GM19395 (cell line): ENCODE measurements at regions not wholly inside any gene's neighbourhood (a gene's known extent, or its start where the extent isn't known, plus 50 kb on each side); places are given as distances from the start of the nearest gene placed in this dataset.

Experiments used
- ATAC-seq: cut with Tn5 transposase; IDR thresholded peaks from one replicate; pipeline ENCODE4 v1.9.1; 2021; ENCODE audit warnings: mild to moderate bottlenecking, moderate library complexity; ENCODE audit not compliant: unreplicated experiment

DNA sequence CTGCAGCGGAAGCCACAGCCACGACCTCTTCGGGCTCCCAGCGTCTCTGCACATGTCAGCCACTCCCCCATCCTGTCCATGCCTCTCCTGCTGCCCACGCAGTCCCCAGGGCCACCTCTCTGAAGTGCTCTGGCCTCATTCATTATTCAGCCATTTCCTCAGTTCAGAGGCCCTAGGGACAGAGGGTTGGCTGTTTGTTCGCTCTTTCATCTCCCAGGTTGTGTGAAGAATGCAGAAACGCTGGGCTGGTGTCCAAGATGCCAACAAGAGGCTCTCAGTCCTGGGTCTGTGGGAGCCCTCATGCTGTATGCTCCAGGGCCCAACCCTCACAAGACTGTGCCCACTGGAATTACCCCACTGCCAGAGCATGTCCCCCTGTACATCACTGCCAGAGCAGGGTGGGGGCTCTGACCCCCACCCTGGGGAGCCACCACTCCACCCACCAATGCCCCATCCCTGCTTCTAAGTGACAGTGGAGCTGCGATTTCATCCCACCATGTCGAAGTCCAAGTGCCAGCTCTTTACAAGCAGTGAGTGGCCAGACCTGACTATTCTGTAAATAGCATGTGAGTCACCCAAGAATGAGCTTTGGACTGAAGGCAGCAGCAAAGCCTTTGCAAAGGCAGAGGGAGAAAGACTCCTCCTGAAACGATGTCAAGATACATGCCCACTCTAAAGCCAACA is 209.6 kb downstream of the BUD13 start:
- no peak for ATAC-seq

DNA sequence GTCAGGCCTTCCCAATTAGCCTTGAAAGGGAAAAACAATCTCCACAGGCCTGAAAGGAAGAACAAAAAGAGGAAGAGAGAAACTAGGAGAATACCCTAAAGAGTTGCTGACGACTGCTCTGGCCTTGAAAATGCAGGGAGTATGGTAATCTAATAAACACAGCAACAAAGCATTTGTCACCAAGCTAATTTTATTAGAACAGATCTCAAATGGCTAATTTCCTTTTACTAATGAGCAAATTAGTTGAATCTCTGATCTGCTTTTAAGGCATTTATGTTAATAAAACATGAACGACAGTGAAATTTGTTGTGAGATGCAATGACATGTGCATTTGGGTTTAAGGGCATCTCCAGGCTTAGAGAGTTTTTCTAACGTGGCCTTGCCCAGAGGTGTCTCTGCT is 212.2 kb downstream of the BUD13 start:
- ATAC-seq, result no peak

- no peak for ATAC-seq
Measured at GRCh38 chr11:116558504-116559211, 214.1 kb downstream of the BUD13 start.

GRCh38 chr11:116557282-116557681 is 215.5 kb downstream of the BUD13 start:
- ATAC-seq, result no peak

DNA sequence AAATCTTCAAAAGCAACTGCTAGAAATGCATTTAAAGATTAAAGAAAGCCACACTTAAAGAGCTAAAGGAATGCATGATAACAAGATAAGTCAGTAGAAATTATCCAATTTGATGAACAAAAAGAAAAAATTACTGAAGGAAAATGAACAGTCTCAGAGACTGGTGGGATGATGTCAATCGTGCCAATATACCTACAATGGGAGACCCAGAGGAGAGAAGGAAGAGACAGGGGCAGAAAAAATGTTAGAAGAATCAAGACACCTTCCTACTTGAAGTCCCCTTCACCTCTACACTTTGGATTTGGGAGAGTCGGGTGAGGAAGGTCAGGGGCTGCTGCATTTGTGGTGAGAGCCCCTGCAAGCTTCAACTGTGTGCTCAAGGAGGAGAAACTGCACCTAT is 216.3 kb downstream of the BUD13 start:
- no peak for ATAC-seq

DNA sequence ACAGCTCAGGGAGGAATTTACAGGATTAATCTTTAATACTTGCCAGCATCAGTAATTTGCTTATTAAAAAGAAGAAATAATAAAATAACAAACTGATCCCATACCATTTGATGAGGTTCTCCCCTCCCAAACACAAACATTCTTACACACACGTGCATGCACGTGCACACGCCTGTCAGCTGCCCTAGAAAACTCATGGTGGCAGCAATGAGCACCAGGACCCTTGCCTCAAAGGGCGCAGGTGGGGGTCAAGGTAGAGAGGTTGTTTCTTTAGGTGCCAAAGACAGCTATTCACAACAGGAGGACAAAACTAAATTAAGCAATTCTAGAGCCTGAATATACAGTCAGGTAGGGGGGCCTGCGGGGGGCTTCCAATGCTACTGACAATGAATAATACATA is 219.3 kb downstream of the BUD13 start:
- no peak for ATAC-seq

DNA sequence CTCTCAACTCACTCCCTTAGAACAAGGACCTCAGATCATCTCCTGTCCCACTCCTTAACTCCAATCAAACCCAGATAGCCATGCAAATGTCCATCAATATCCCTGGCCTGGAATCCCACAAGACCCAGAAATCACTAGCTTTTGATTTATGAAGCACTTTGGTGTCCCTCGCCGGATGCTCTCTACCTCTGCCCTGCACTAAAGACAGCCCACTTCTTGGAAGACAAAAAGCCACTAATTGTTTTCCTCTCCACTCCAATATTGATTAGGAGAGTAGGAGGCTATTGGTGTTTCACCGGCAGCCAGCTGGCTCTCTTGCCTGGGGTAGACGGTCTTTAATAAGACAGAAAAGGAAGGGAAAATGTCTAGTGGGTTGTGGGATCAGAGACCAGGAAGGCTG is 221.2 kb downstream of the BUD13 start:
- ATAC-seq, result no peak

DNA sequence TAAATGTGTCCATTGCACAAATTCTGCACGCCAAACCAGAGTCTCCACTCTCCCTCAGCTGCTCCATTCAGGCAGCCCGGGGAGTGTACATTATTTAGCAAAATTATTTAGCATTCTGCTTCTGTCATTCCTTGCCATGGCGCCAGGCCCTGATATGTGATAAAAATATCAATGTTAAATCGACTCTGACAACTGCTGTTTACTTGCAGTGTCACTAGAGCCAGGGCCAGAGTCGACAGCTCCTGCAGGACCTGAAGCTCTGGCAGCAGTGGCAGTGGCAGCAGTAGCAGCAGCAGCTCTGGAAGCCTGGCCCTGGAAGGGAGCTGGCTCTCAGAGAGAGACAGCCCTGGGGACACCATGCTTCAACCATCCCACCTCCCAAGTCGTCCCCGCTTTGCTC is 224.5 kb downstream of the BUD13 start:
- ATAC-seq, result no peak

DNA sequence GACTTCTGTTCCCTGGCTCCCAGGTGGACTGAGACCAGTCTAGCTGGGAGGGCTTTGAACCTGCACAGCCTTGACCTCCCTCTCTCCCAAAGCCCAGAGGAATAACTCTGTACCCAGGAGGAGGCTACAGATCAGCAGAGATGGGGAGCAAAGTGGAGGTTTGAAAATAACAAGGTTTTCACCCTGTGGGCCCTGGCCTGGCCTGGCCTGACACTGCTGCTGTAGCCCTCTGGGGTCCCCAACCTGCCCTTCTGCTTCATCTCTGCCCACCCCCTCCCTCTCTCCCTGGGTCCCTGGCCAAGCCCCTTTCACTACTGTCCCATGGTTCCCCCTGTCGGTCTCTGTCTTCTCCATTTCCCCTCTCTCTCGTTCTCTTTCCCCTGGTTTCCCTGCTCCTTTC is 225.2 kb downstream of the BUD13 start:
- ATAC-seq, result no peak

DNA sequence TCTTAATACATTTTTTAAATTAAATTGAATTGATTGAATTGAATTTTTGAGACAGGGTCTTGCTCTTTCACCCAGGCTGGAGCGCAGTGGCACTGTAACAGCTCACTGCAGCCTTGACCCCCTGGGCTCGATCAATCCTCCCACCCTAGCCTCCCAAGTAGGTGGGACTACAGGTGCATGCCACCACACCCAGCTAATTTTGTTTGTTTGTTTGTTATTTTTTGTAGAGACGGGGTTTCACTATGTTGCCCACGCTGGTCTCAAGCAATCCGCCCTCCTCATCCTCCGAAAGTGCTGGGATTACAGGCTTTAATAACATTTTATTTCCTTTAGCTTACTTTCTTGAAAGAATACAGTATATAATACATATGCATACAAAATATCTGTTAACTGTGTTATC is 226.9 kb downstream of the BUD13 start:
- no peak for ATAC-seq

DNA sequence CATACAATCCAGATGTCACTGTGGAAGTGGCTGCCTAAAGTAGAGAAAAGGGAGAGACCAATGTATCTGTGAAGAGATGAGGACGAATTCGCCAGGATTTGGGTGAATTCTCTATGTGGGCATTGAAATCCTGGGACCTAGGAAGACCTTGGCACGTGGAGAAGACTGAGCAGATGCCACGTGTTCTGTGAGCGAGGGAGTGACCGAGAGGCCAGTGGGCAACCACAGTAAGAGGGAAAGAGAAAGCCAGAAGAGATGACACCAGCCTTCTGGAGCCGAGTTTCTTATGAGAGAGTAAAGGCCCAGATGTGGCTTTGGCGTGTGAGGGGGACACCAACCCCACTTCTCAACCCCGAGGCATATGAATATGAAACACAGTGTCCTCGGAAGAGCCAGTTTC is 228.1 kb downstream of the BUD13 start:
- no peak for ATAC-seq

DNA sequence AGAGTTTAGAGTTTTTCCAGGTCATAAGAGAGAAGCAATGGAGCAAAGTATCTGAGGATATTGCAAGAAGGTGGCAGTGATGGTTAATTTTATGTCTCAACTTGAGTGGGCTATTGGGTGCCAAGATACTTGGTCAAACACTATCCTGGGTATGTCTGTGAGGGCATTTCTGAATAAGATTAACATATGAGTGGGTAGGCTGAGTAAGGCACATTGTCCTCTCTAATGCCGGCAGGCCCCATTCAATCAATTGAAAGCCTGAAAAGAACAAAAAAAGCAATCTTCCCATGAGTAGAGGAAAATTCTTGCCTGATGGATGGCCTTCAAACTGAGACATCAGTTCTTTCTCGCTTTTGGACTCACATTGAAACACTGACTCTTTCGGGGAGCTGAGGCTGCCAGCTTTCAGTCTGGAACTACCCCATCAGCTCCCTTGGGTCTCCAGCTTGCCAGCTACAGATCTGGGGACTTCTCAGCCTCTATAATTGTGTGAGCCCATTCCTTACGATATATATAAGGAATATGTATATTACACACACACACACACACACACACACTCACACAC is 228.8 kb downstream of the BUD13 start:
- ATAC-seq, result no peak

GRCh38 chr11:116543099-116543498 is 229.7 kb downstream of the BUD13 start:
- ATAC-seq, result no peak

- no peak for ATAC-seq
Measured at GRCh38 chr11:116542406-116542805, 230.4 kb downstream of the BUD13 start.

GRCh38 chr11:116541460-116541859 is 231.3 kb downstream of the BUD13 start:
- ATAC-seq, result no peak

GRCh38 chr11:116540645-116541304 is 232.0 kb downstream of the BUD13 start:
- ATAC-seq, result no peak

DNA sequence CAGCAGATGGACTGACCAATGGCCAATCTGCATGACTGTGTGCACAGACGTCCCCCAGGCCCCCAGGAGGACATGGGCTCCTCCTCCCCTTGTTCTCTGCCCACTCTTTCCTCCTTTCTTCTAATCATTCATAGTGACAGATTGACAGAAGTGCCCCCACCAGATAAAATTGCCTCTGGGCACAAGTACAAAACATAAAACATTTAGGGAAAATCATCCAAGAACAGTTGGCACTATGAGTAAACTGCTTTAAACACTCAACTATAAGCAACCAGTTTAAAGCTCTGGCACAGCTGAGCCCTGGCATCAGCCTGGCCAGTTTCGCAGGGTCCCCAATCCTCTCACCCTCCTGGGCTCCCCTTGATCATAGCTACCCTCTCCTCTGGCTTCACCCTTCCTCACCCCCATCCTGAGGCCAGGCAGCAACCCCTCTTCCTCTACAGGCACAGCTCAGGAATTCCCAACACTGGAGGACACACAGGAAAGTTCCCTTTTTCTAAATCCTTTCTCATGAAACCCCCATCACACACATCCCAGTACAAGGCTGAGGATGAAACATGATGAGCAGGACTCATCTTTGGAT is 232.9 kb downstream of the BUD13 start:
- no peak for ATAC-seq

- no peak for ATAC-seq
Measured at GRCh38 chr11:116539211-116539610, 233.6 kb downstream of the BUD13 start.

DNA sequence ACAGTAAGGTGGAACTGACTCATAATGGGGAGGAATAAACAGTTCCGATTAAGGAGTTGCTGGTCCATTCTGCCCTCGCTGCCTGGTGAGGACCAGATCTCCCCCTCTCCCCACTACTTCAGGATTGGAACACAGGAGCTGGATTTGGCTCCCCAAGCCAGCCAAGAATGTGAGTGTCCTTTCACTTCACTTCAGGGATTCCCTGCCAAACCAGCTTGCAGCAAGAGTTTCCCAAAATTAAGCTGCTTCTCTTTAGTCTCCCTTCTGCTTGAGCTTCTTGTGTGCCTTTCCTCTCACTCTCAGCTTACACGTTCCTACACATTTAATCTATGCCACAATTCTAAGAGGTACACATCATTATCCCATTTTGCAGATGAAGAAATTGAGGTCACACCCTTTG is 234.1 kb downstream of the BUD13 start:
- no peak for ATAC-seq

- ATAC-seq, result no peak
Measured at GRCh38 chr11:116537709-116538108, 235.1 kb downstream of the BUD13 start.

- ATAC-seq, result no peak
Measured at GRCh38 chr11:116537121-116537520, 235.7 kb downstream of the BUD13 start.

GRCh38 chr11:116536416-116536815 is 236.4 kb downstream of the BUD13 start:
- ATAC-seq, result no peak
